HCT116 (cell line): ENCODE measurements at regions not wholly inside any gene's neighbourhood (a gene's known extent, or its start where the extent isn't known, plus 50 kb on each side); places are given as distances from the start of the nearest gene placed in this dataset.

ENCODE experiments used
- EZH2phosphoT487 ChIP-seq: fragments of 200-600 bp; IDR thresholded peaks from 2 replicates; pipeline ENCODE4 v1.6.1; 2018; ENCODE audit warnings: antibody characterized with exemption, borderline replicate concordance
- POLR2A ChIP-seq: IDR thresholded peaks from 2 replicates; pipeline ENCODE4 v1.7.0; 2011; ENCODE audit warnings: borderline replicate concordance; ENCODE audit not compliant: insufficient read depth, insufficient read length; ENCODE audit errors: extremely low read depth
- RAD21 ChIP-seq: IDR thresholded peaks from 2 replicates; pipeline ENCODE4 v1.6.1; 2012; ENCODE audit warnings: low read depth, mild to moderate bottlenecking
- TCF7L2 ChIP-seq: IDR thresholded peaks from 2 replicates; pipeline ENCODE4 v1.7.0; 2011; ENCODE audit warnings: borderline replicate concordance, inconsistent platforms; ENCODE audit not compliant: insufficient read depth, insufficient read length; ENCODE audit errors: extremely low read depth
- TF ChIP-seq, protein P1 (sequence below): IDR thresholded peaks from 2 replicates; pipeline ENCODE4 v1.6.1; 2012
- TF ChIP-seq, protein P2 (sequence below), 3 experiments: fragments of 200-600 bp in 1 of 3; sonication (generic) in 1 of 3; IDR thresholded peaks in 2 of 3; conservative IDR thresholded peaks in 1 of 3; 2 replicates each; pipeline ENCODE4 v1.5.1; 2012 to 2017; ENCODE audit warnings: low read depth in 2 of 3, low read length in 2 of 3, antibody characterized with exemption in 1 of 3, borderline replicate concordance in 1 of 3, control low read depth in 1 of 3, mild to moderate bottlenecking in 1 of 3, mixed read lengths in 1 of 3, mixed run types in 1 of 3, moderate library complexity in 1 of 3; ENCODE audit not compliant: insufficient read depth in 1 of 3

DNA sequence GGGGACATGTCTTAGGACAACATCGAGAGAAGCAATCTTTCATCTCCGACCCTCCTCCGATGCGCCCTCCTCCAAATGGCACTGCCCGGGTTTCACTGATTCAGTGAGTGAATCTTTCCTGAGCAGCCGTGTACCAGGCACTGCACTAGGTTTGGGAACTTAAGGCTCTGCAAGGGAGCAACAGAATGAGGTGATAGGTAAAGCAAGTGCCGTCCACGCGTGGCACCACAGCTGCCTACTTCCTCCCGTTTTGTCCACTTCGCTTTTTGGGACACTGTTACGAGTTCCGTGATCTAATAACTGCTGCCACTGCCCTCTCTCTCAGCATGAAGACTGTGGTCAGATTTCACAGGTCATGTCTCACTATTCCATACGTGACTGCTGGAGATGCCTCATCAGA, 131.0 kb downstream of the TEX29 start:
- no peak for TF ChIP-seq TCF7L2
- TF ChIP-seq, protein P1, sequence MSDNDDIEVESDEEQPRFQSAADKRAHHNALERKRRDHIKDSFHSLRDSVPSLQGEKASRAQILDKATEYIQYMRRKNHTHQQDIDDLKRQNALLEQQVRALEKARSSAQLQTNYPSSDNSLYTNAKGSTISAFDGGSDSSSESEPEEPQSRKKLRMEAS: no peak
- TF ChIP-seq, protein P2, sequence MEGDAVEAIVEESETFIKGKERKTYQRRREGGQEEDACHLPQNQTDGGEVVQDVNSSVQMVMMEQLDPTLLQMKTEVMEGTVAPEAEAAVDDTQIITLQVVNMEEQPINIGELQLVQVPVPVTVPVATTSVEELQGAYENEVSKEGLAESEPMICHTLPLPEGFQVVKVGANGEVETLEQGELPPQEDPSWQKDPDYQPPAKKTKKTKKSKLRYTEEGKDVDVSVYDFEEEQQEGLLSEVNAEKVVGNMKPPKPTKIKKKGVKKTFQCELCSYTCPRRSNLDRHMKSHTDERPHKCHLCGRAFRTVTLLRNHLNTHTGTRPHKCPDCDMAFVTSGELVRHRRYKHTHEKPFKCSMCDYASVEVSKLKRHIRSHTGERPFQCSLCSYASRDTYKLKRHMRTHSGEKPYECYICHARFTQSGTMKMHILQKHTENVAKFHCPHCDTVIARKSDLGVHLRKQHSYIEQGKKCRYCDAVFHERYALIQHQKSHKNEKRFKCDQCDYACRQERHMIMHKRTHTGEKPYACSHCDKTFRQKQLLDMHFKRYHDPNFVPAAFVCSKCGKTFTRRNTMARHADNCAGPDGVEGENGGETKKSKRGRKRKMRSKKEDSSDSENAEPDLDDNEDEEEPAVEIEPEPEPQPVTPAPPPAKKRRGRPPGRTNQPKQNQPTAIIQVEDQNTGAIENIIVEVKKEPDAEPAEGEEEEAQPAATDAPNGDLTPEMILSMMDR (IDR thresholded peaks at IDR 0.05 in 2 of 3, conservative IDR thresholded peaks at IDR 0.05 in 1 of 3; ENCODE audit: borderline replicate concordance in 1 of 3, insufficient read depth in 1 of 3, low read depth in 2 of 3, low read length in 2 of 3): no peak
- TF ChIP-seq EZH2phosphoT487: no peak
- TF ChIP-seq POLR2A: no peak
- TF ChIP-seq RAD21: no peak
